ENCODE measurements at regions not wholly inside any gene's neighbourhood (a gene's known extent, or its start where the extent isn't known, plus 50 kb on each side); places are given as distances from the start of the nearest gene placed in this dataset.

DNA sequence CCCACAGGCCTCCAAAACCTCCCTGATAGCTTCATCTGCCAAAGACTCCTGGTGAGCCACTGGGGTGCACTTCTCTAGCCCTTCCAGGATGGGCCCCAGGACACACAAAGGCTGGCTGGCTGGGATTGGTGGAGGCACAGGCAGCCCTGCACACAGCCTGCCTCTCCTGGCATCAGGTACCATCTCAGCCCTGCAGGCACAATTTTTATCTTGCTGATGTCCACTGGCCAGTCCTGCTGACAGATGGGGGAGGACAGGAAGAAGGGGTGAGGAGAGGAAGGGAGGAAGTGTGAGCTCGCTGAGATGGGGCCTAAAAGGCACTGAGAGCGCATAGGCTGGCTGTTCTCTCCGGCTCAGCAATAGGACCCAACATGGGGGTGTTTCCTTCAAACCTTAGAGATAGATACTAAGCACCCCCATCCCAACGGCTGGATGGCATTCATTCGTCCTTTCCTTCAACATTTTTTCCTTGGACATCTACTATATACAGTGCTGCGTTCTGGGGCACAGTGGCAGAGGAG lies 92.7 kb downstream of the PJA1 start:
- no peak overlapping the region for H3K4me3 ChIP-seq (ENCODE audit: low read depth, low read length)
- H3K27ac ChIP-seq (ENCODE audit: low read depth, low read length) = no peak overlapping the region
- no peak overlapping the region for H3K9ac ChIP-seq (ENCODE audit: low read depth, low read length)
- H3K9me3 ChIP-seq (ENCODE audit: control insufficient read depth, insufficient read depth, low read length) = peaks cover 26% of the 10 kb centered on the region; the same call in 1 of the 2 replicates
- H3K4me1 ChIP-seq (ENCODE audit: control insufficient read depth, insufficient read depth, low read length) = no peaks in the 10 kb centered on the region
- no peaks in the 10 kb centered on the region for H3K27me3 ChIP-seq (ENCODE audit: control insufficient read depth, insufficient read depth, low read length)
- H3K36me3 ChIP-seq (ENCODE audit: control insufficient read depth, insufficient read depth, low read length) = no peaks in the 10 kb centered on the region

- Histone ChIP-seq H3K27ac (ENCODE audit: low read depth, low read length) (no peak overlapping the region), H3K36me3 (ENCODE audit: control insufficient read depth, insufficient read depth, low read length) (no peaks in the 10 kb centered on the region), H3K9ac (ENCODE audit: low read depth, low read length) (no peak overlapping the region), H3K27me3 (ENCODE audit: control insufficient read depth, insufficient read depth, low read length) (no peaks in the 10 kb centered on the region), H3K4me1 (ENCODE audit: control insufficient read depth, insufficient read depth, low read length) (no peaks in the 10 kb centered on the region), H3K4me3 (ENCODE audit: low read depth, low read length) (no peak overlapping the region), H3K9me3 (ENCODE audit: control insufficient read depth, insufficient read depth, low read length) (peaks cover 25% of the 10 kb centered on the region; the same call in 1 of the 2 replicates)
These were observed 94.2 kb downstream of the PJA1 start for GRCh38 chrX:69070949-69071650.

DNA sequence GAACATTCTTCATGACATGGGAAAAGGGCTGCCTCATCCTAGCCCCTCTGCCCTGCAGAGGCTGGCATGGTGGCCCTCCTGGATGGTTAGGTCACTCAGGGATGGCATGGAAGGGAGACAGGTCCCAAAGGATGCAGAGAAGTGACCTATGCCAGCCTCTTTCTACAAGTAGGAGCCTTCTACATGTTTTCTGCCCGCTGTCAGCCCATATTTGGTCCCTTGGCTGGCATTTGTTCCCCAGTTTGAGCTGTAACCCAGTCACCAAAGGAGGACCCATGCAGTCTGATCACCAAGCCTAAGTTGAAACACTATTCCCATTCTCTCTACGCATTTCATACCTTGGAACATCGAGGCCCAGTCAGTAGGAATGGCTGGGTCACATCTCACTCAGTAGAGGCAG lies 95.4 kb downstream of the PJA1 start:
- H3K36me3 ChIP-seq (ENCODE audit: control insufficient read depth, insufficient read depth, low read length) = no peaks in the 10 kb centered on the region
- no peak overlapping the region for H3K9ac ChIP-seq (ENCODE audit: low read depth, low read length)
- H3K9me3 ChIP-seq (ENCODE audit: control insufficient read depth, insufficient read depth, low read length) = peaks cover 27% of the 10 kb centered on the region; the same call in 1 of the 2 replicates
- no peaks in the 10 kb centered on the region for H3K27me3 ChIP-seq (ENCODE audit: control insufficient read depth, insufficient read depth, low read length)
- H3K4me1 ChIP-seq (ENCODE audit: control insufficient read depth, insufficient read depth, low read length) = no peaks in the 10 kb centered on the region
- H3K4me3 ChIP-seq (ENCODE audit: low read depth, low read length) = no peak overlapping the region
- H3K27ac ChIP-seq (ENCODE audit: low read depth, low read length) = no peak overlapping the region

DNA sequence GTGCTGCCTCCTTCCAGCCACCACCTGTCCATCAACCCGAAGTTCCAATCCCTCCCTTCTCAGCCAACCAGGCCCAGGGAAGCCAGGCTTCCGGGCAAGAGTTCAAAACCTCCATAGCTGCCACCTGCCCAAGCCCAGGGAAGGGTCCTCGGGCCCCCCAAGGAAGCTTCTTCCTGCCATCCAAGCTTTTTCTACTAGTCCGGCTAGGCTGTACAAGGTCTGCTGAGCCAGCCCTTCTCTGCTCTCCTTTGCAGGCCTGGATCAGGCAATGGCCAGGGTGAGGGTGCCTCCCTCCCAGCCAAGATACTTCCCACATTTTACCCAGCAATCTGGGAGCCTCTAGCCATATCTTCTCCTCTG lies 96.2 kb downstream of the PJA1 start:
- H3K9ac ChIP-seq (ENCODE audit: low read depth, low read length) = no peak overlapping the region
- H3K27ac ChIP-seq (ENCODE audit: low read depth, low read length) = no peak overlapping the region
- H3K27me3 ChIP-seq (ENCODE audit: control insufficient read depth, insufficient read depth, low read length) = no peaks in the 10 kb centered on the region

GRCh38 chrX:69068301-69069085 lies 96.8 kb downstream of the PJA1 start:
- H3K9me3 ChIP-seq (ENCODE audit: control insufficient read depth, insufficient read depth, low read length) = peaks cover 31% of the 10 kb centered on the region; the same call in 1 of the 2 replicates
- no peaks in the 10 kb centered on the region for H3K27me3 ChIP-seq (ENCODE audit: control insufficient read depth, insufficient read depth, low read length)
- no peak overlapping the region for H3K27ac ChIP-seq (ENCODE audit: low read depth, low read length)
- H3K9ac ChIP-seq (ENCODE audit: low read depth, low read length) = no peak overlapping the region
- H3K4me1 ChIP-seq (ENCODE audit: control insufficient read depth, insufficient read depth, low read length) = no peaks in the 10 kb centered on the region
- H3K36me3 ChIP-seq (ENCODE audit: control insufficient read depth, insufficient read depth, low read length) = no peaks in the 10 kb centered on the region
- no peak overlapping the region for H3K4me3 ChIP-seq (ENCODE audit: low read depth, low read length)

More for the DNA sequence above, 96.2 kb downstream of the PJA1 start:
- Histone ChIP-seq H3K4me3 (ENCODE audit: low read depth, low read length) (no peak overlapping the region), H3K4me1 (ENCODE audit: control insufficient read depth, insufficient read depth, low read length) (no peaks in the 10 kb centered on the region), H3K9me3 (ENCODE audit: control insufficient read depth, insufficient read depth, low read length) (peaks cover 25% of the 10 kb centered on the region; the same call in 1 of the 2 replicates), H3K36me3 (ENCODE audit: control insufficient read depth, insufficient read depth, low read length) (no peaks in the 10 kb centered on the region)

DNA sequence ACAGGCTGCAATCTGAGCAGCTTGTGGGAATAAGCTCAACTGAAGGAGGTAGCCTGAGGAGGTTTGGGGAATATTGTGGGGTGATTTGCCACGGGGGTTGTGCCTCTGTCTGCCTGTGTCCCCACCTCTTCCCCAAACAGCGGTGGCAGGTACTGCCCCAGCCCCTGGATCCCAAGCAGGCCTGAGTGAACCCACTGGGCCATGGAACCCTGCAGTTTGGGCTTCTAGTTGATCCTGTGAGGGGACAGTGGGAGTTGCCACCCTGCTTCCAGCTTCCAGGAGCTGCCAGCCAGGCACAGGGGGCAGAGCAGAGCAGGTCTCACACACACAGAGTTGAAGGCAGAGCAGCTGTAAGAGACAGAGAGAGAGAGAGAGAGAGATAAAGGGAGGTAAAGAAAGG lies 97.4 kb downstream of the PJA1 start:
- Histone ChIP-seq H3K36me3 (ENCODE audit: control insufficient read depth, insufficient read depth, low read length) (no peaks in the 10 kb centered on the region), H3K4me3 (ENCODE audit: low read depth, low read length) (no peak overlapping the region), H3K4me1 (ENCODE audit: control insufficient read depth, insufficient read depth, low read length) (no peaks in the 10 kb centered on the region), H3K27me3 (ENCODE audit: control insufficient read depth, insufficient read depth, low read length) (no peaks in the 10 kb centered on the region), H3K9ac (ENCODE audit: low read depth, low read length) (no peak overlapping the region), H3K9me3 (ENCODE audit: control insufficient read depth, insufficient read depth, low read length) (peaks cover 31% of the 10 kb centered on the region; the same call in 1 of the 2 replicates), H3K27ac (ENCODE audit: low read depth, low read length) (no peak overlapping the region)

- Histone ChIP-seq H3K9me3 (ENCODE audit: control insufficient read depth, insufficient read depth, low read length) (peaks cover 31% of the 10 kb centered on the region; the same call in 1 of the 2 replicates), H3K9ac (ENCODE audit: low read depth, low read length) (no peak overlapping the region), H3K27me3 (ENCODE audit: control insufficient read depth, insufficient read depth, low read length) (no peaks in the 10 kb centered on the region), H3K36me3 (ENCODE audit: control insufficient read depth, insufficient read depth, low read length) (no peaks in the 10 kb centered on the region), H3K4me1 (ENCODE audit: control insufficient read depth, insufficient read depth, low read length) (no peaks in the 10 kb centered on the region), H3K27ac (ENCODE audit: low read depth, low read length) (no peak overlapping the region), H3K4me3 (ENCODE audit: low read depth, low read length) (no peak overlapping the region)
These were observed 98.2 kb downstream of the PJA1 start for GRCh38 chrX:69066966-69067525.

GRCh38 chrX:69066021-69066757 lies 99.1 kb downstream of the PJA1 start:
- no peaks in the 10 kb centered on the region for H3K27me3 ChIP-seq (ENCODE audit: control insufficient read depth, insufficient read depth, low read length)
- H3K9ac ChIP-seq (ENCODE audit: low read depth, low read length) = no peak overlapping the region
- peaks cover 31% of the 10 kb centered on the region; the same call in 1 of the 2 replicates for H3K9me3 ChIP-seq (ENCODE audit: control insufficient read depth, insufficient read depth, low read length)
- no peaks in the 10 kb centered on the region for H3K4me1 ChIP-seq (ENCODE audit: control insufficient read depth, insufficient read depth, low read length)
- H3K36me3 ChIP-seq (ENCODE audit: control insufficient read depth, insufficient read depth, low read length) = no peaks in the 10 kb centered on the region
- no peak overlapping the region for H3K4me3 ChIP-seq (ENCODE audit: low read depth, low read length)
- H3K27ac ChIP-seq (ENCODE audit: low read depth, low read length) = no peak overlapping the region

DNA sequence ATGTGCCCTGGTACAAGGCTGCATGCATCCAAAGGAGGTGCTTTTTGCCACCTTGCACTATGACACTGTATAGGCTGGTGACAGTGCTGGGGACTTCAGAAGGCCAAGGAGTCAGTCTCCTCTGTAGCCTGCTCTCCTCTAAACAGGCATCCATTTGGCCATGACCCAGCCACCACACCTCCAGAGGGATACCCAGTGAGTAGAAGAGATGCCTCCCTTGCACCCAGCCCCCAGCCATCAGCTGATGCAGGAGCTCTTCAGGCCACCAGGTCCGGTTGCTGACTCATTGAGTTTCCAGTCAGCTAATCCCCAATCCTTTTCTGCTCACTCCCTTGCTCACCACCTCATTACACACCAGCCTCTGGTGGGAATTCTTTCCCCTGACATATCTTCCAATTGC lies 99.8 kb downstream of the PJA1 start:
- Histone ChIP-seq H3K9me3 (ENCODE audit: control insufficient read depth, insufficient read depth, low read length) (peaks cover 31% of the 10 kb centered on the region; the same call in 1 of the 2 replicates), H3K27me3 (ENCODE audit: control insufficient read depth, insufficient read depth, low read length) (no peaks in the 10 kb centered on the region), H3K4me1 (ENCODE audit: control insufficient read depth, insufficient read depth, low read length) (0 out of 2 replicates have a peak, but pooled peaks cover 1% of the 10 kb centered on the region), H3K36me3 (ENCODE audit: control insufficient read depth, insufficient read depth, low read length) (no peaks in the 10 kb centered on the region), H3K9ac (ENCODE audit: low read depth, low read length) (no peak overlapping the region), H3K27ac (ENCODE audit: low read depth, low read length) (no peak overlapping the region), H3K4me3 (ENCODE audit: low read depth, low read length) (no peak overlapping the region)

DNA sequence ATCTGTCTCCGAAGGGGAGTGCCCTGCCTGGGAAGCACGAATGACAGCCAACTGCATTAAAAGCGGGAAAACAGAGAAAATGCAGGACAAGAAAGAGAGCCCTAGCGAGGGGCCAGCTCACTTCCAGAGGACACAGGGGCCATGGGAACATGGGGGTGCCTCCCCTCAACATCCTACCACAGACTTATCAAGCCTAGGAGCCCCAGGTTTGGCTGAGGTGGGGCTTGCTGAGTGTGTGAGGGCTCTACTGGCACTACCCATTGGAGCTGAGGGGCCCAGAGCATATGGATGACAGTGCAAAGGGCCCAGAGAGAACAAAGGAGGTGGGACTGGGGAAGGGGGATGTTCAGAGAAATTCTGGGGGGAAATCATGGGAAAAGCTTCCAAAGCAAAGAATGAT lies 101.8 kb downstream of the PJA1 start:
- H3K9ac ChIP-seq (ENCODE audit: low read depth, low read length) = no peak overlapping the region
- no peak overlapping the region for H3K27ac ChIP-seq (ENCODE audit: low read depth, low read length)
- H3K4me3 ChIP-seq (ENCODE audit: low read depth, low read length) = no peak overlapping the region
- peaks cover 22% of the 10 kb centered on the region; the same call in 1 of the 2 replicates for H3K9me3 ChIP-seq (ENCODE audit: control insufficient read depth, insufficient read depth, low read length)
- H3K36me3 ChIP-seq (ENCODE audit: control insufficient read depth, insufficient read depth, low read length) = no peaks in the 10 kb centered on the region
- 0 out of 2 replicates have a peak, but pooled peaks cover 4% of the 10 kb centered on the region for H3K4me1 ChIP-seq (ENCODE audit: control insufficient read depth, insufficient read depth, low read length)
- no peaks in the 10 kb centered on the region for H3K27me3 ChIP-seq (ENCODE audit: control insufficient read depth, insufficient read depth, low read length)

Measured in HUES48 (cell line).